GM21529 (cell line): ENCODE measurements at regions not wholly inside any gene's neighbourhood (a gene's known extent, or its start where the extent isn't known, plus 50 kb on each side); places are given as distances from the start of the nearest gene placed in this dataset.

ENCODE experiments used
- ATAC-seq: cut with Tn5 transposase; IDR thresholded peaks from one replicate; pipeline ENCODE4 v1.9.1; 2021; ENCODE audit not compliant: unreplicated experiment

DNA sequence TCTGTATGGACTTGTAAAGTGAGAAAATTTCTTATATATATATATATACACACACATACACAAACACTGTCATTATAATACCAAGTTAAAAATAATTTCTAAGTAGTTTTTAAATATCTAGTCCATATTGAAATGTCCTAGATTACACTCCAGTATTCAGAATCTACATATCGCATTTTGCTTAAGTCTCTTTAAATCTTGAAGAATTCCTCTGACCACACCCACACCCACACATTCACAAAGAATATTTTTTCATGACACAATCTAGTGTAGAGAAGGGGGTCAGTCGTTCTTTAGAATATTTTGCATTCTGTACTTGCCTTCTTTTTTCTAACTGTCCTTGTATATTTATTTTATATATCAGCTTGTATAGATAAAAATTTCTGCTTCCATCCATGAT lies 509.7 kb downstream of the CCDC85A start:
- ATAC-seq = no peak

DNA sequence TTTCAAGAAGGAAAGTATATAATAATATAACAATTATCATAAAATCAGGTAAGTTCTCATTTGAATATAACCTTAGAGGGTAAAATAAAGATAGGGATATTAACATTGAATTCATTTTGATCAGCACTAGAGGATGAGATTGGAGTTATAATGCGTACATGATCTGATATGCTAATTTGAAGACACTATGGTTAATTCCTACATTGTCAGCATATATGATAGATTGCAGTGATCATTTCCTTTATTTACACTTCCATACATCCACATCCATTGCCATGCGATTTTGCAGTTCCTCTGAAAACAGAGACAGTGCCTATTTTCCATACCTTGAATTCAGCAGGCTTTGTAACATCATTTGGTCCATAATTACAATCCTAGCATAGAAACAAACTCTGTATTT lies 519.2 kb downstream of the CCDC85A start:
- no peak for ATAC-seq

DNA sequence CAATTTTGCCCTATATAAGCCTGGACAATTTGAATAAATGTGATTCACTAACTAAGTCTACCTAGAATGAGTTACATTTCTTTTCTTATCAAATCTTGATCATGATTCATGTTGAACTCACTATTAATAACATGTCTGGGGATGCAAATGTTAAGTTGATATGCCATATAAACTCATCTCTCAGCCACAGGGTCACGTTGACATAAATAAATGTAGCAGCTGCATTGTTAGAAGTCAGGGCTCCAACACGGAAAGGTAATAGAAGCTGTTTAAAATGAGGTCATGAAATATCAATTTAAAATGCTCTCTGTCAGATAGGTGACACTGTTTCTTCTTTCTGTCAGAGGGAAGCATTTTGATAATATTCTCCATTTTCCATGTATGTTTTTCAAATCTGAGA lies 521.9 kb downstream of the CCDC85A start:
- ATAC-seq = no peak

DNA sequence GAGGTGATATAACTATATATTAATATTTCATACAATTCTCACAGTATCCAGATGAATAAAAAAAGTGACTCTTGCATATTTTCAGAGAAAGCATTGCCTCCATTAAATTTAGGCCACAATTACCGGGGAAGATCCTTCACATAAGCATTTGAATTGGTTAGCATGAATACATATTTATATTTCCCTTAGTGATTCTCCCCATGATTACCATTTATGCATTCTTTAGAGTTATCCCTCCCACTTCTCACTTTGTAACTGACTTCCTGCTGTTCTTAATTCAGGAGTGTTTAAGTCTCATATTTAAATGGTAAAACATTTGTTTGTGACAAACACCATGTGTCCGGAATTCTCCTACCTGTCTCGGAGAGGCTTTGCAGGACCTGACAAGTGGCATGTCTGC lies 523.4 kb downstream of the CCDC85A start:
- no peak for ATAC-seq

DNA sequence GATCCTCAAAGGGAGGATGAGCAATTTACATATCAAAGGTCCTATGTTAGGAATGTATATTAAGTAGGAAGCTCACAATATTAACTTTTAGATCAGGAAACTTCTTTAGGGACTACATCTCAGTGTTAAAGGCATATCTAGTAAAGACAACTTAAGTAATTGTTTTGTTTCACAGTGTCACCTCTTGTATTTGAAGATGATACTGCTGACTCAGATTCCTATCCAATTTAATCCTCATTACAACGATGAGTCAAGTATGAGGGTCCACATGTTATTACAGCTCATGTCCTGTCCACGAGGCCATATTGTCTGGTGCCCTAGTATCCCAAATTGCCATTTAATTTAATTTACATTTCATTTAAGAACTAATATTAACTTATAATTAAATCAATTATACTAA lies 523.9 kb downstream of the CCDC85A start:
- no peak for ATAC-seq

DNA sequence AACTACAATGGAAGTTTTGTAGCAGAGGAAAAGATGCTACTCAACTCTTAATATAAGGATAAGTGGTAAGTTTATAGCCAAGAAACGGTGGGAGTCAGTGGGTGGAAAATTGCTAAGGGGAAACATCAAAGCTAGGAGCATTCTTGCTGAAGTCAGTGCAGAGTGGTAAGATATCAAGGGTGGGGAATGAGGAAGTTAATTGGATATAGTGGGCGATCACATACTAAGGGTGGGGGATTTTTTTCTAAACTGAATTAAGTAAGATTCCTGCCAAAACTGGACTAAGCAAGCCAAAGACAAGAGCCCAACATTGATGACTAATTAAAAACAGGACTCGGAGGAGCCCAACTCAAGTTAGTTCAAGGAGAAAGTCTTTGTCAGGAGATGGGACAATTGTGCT lies 525.4 kb downstream of the CCDC85A start:
- no peak for ATAC-seq

DNA sequence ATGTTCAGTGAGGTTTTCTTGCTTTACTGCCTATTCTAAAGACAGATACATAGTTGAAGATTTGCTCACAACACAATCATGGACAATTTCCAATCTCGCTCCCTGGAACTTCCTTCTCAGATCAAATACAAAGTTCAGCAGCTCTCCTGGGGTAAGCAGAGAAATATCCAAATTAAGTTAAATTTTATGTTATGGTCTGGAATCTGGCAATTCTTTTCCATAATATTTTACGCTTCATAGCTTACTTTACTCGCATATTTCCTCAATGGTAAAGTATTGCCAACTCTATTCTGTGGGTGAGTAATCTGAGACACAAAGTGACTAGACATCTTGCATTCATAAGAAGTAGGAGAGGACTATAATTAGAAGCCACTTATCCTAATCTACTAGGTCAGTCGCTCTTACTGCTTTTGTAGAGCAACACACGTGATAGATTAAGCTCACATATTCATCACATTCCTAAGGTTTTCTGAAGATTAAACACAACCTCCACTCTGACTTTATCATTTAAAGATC lies 529.4 kb downstream of the CCDC85A start:
- no peak for ATAC-seq

DNA sequence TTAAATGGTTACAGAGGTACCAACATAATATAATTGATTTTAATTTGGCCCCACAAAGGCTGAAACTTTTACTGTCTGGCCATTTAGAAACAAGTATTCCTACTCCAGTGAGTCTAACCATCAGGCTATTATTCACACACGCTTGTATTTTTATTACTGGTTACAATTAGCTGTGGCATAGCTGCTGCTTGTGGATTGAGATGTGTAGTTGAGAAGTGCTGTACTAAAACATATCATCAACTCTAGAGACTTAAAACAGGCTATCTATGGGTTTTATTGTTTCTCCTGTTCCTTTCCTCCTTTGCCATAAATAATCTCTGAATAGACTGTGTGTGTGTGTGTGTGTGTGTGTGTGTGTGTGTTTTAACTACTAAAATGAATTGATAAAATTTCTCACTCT lies 530.2 kb downstream of the CCDC85A start:
- no peak for ATAC-seq

DNA sequence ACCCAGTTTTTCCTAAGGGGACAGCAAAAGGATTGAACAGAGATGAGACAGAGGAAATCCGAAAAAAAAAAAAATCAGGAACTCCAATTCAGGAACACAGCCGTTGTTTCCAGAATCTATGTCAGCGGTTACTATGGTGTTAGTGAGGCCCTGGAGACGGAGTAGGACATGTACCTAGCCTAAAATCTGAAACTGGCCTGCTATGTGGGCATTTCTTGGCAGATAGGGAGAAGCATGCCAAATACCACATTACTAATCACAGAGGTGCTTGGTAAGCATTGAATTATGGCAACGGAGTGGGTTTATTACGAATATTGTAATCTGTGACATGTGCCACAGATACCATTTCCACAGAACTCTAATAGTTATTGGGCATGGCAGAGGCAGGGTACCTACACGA lies 530.6 kb downstream of the CCDC85A start:
- no peak for ATAC-seq

DNA sequence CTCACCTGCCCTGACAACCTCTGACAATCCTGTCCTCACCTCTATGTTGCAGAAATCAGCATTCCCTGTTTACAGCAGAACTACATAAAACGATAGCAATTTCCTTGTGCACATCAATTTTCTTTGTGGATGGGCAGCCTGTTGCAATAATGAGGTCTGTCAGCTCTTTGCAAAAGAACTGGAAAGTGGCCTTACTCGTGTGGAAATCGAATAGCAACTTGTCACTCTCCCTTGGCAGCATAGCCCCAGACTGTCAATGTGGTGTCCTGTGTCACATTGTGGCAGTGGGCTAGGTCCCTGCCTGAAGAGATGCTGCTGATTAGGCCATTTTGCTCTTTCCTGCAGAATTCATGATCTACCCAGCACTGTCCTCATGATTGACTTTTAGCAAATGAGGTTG lies 531.9 kb downstream of the CCDC85A start:
- ATAC-seq = no peak

DNA sequence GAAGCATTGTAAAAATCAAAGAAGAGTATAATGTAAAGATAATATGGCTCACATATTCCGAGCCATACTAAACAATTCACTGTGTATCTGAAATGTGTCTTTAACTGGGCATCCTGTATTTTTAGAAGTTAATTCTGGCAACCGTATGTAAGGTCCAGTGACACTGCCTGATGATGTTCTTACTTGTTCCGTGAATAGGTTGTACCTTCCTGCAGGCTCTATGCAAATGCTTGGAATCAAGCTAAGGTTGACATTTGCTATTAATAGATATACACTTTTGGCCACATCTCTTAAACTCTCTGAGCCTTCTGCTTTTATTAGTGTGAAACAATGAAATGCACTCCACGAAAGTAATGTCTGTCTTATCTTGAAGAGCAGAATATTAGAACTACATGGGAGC lies 534.6 kb downstream of the CCDC85A start:
- ATAC-seq = no peak

DNA sequence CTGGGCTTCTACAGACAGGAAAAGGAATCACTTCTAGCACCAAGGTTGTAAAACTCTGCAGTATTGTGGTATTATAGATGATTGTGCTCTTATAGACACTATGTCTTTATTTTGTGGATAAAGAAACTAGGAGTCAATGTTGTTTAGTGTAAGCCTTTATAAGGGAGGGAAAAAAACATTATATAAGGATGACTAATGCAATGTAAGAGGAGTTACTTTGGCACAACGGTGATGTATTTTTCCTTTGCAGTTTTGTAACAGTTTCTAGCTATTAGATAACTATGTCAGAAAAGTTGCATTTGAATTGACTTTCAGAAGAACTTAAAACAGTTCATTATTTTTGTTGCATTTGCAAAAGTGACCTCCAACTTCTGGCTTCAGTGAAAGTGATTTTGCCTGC lies 545.4 kb downstream of the CCDC85A start:
- ATAC-seq = no peak

DNA sequence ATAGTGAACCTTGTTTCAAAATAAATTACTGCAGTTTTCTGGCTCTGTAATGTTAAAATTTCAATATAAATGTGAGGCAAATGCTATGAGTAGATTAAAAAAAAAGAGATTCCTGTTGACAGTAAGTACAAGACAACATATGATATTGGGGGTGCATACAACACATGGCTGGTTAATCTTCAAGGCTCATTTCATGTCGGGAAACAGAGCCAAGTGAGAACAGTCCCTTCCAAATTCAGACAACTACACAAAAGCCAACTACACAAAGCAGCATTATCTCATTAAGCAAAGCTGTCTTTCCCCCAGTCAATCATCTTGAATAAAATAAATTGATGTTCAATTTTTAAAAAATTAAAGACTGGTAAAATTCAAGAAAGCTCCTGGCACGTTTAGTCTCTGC lies 549.2 kb downstream of the CCDC85A start:
- ATAC-seq = no peak

DNA sequence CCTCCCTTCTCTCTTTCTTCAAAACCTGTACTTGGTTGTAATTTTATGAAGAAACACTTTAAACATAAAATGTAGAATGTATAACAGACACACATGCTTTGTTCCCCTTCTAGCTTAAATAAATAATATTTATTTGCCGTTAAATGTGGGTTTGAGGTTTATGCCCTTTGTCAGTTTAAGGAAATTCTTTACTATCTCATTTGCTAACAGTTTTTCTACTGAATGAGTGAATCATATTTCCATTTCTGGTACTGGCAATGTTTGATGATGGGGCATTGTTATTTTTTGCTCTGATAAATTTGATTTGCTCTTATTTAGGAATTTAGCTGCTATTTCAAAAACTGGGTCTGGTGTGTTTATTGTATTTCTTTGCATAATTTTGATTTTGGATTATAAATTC lies 555.6 kb downstream of the CCDC85A start:
- no peak for ATAC-seq

DNA sequence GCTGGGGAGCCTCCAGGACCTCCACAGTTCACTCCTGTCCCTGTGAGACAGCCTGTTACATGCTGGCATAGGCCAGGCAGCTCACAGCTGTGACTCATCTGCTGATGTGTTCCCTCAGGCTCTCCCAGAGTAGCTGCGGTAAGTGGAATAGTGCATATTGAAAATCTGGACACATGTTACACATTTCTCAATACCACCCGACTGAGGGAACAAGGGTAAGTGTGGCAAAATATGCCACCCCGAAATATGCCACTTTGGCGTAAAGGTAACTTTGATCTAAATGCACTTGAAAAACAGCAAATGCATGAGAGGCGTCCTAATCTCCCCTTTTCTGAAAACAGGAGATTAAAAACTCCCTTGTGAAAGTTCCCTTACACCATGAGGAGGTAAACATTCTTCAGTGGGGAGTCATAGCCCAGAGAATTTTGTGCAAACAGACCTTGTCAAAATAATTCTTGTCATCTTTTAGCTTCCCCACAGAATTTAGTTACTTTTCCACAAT lies 557.9 kb downstream of the CCDC85A start:
- no peak for ATAC-seq

DNA sequence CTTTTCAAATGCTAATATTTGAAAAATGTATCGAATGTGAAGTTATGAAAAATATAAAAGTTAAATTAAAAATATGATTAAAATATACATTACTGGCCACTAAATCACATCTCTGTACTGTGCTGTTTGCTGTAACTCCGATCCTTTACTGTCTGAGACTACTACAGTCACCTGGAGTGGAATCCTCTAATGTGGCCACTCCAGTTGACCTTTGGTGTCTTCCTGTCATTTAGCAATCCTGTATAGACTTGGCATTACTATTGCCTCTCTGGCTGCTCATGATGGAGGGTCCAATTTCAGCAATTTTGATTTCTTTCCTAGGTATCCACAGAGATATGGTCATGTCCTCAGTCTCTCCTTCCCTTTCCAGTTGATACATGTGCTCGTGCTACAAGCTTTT lies 560.0 kb downstream of the CCDC85A start:
- ATAC-seq = no peak

DNA sequence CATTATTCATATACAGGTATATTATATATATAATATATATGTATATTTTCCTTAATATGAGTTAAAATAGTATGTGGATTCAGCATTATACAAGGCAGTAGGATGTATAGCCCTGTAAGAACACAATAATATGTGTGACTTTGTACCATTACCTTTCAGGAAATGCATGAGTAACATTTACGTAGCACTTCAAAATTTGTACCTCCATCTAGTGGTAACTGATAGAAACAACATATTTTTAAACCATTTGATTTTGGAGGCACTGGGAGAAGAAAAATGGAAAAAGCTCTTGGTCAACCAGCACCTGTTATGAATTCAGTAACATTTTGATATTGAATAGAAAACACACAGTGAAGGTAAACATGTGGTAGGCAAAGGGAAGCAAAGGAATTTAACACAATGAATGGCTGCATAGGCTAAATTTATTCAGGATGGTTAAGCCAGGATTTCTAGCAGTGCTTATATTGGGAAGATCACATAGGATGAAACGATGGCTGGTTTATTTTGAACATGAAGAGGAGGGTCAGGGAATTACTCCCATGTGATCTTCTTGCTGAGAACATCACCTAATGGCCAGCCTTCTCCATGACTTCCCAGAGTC lies 565.5 kb downstream of the CCDC85A start:
- ATAC-seq = no peak

DNA sequence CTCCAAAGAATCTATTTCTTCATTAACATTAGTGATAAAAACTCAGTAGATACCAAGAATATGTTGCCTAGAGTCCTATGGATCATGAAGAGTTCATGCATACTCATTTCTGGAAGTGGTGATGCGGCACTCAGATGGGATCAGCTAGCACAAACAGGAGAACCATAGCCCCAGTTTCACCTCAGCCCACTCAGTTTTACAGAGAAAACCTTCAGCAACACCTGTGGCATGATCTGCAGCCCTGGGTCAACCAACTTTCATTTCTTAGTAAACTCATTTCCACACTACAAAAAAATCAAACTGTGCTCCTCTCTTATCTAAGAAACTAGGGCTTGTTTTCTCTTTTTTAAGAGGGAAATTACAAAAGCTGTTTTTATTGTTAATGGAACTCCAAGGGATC lies 569.4 kb downstream of the CCDC85A start:
- no peak for ATAC-seq

DNA sequence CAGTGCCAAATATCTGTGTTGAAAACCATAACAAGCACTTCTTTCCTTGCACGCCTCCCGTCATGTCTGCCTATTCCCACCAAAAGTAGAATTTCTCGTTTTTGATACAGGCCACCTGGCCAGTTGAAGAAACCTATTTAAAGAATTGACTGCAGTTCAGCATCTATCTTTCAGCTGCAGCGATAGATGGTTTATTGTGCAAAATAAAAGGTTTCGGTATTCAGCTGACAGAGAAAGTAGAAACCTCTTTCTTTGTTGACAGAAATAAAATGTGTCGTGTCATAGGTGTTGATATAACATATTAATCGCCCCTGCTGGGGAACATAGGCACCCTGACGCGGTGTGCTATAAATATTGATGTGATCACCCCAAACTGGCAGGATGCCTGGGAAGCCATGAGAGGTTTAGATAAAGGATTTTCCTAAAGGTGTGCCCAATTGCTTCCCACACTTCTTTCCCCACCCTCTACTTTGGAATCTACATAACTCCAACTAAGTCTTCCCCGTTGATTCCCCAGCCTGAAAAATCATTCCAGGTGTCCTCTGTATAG lies 570.4 kb downstream of the CCDC85A start:
- ATAC-seq = no peak

DNA sequence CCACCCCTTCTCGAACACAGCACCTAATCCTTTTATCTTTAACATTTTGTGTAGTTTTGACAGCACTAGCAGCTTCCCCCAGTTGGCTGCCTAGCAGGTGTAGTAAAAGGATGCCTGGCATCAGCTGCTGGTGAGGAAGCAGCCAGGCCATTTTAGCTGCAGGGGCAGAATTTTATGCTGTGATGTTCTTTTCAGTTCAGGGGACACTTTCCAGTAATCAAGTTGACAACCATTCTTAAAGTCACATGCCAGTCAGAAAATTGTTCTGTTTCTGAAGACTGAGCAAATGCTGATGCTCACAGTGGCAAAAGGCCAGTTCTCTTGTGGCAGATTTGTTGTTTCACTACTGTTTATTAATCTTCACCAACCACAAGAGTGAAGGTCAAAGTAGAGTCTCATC lies 570.8 kb downstream of the CCDC85A start:
- ATAC-seq = no peak

DNA sequence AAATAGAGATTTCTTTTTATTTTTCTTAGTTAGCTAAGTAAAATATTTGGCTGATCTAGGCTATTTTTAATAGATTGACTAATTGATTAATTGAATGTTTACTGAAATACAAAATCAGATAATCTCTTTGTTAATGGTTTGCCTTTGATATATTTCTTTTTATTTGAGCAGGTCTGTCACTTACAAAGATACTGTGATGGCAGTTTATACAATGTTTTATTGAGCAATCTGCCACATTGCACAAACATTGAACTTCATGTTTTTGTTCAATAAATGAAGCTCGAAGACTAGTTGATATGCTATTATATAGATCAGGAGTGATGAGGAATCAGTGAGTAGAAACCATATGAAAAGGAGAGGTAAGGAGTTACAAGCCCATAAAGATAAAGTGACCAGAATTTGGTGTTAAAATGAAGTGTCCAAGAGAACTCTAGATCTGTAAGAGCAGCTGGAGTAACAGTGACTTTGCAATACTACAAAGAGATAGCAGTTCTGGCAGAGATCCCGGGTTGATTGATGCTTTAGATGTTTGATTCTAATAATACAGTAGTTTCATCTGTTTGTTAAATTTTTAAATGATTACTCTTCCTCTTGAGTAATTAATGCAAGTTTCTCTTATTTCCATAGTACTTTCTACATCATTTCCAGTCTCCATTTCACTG lies 574.2 kb downstream of the CCDC85A start:
- no peak for ATAC-seq

DNA sequence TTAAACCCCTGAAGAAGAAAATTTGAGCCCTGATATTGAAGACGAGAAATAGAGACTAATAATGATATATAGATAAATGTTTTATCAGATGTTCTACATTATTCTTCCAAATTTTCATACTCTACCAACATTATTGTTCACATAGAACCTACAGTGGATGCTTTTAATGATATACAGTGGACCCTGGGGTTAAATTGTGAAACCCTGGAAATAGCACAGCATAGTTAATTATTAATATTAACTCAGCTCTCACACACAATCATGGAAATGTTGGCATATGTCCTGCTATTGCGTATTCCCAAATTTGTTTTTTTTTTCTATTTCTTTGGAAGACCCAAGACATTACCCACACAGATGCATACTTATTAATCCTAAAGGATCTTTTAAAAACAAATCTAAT lies 579.9 kb downstream of the CCDC85A start:
- no peak for ATAC-seq

DNA sequence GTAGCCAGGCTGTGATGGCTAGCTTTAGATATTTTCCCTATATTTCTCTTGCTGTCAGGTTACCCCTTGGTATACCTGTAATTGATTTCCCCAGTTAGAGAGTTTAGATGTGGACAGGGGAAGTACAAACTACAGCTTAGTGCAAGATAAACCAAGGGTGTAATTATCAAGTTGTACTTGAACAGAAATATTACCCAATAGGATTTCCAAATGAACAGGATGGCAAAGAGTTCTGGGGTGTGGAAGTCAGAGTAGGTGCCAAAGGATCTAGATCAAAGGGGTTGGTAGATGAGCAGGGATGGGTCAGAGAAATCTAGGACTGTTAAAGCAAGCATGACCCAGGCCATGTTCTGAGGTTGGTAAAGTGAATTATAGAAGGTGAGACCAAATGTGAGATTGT lies 585.2 kb downstream of the CCDC85A start:
- ATAC-seq = no peak
